ENCODE measurements at regions not wholly inside any gene's neighbourhood (a gene's known extent, or its start where the extent isn't known, plus 50 kb on each side); places are given as distances from the start of the nearest gene placed in this dataset.

GRCh38 chr3:632571-633170, 436.1 kb downstream of the CHL1 start:
- TF ChIP-seq POLR2A (IDR thresholded peaks at IDR 0.05; ENCODE audit: low read length) (no peak), GATA1 (IDR thresholded peaks at IDR 0.05; ENCODE audit: low read depth, low read length) (no peak)

All from erythroblast (primary cell).